Middle frontal gyrus (tissue), 1 donor: ENCODE measurements at regions not wholly inside any gene's neighbourhood (a gene's known extent, or its start where the extent isn't known, plus 50 kb on each side); places are given as distances from the start of the nearest gene placed in this dataset.

Experiments used
- DNase-seq: peaks from one replicate; pipeline ENCODE4 v3.0.0-alpha.2; 2015; ENCODE audit warnings: low spot score; ENCODE audit errors: extremely low spot score

GRCh38 chr4:186931519-186931918, 207.9 kb upstream of the FAT1 start:
- no peak for DNase-seq

GRCh38 chr4:186932196-186932595, 208.5 kb upstream of the FAT1 start:
- DNase-seq = no peak

GRCh38 chr4:186932631-186933187, 209.1 kb upstream of the FAT1 start:
- no peak for DNase-seq

- no peak for DNase-seq
Measured at GRCh38 chr4:186934244-186934643, 210.6 kb upstream of the FAT1 start.

- DNase-seq = no peak
Measured at GRCh38 chr4:186934841-186935443, 211.3 kb upstream of the FAT1 start.

- DNase-seq = no peak
Measured at GRCh38 chr4:186935901-186936300, 212.2 kb upstream of the FAT1 start.

GRCh38 chr4:186936496-186937375, 213.1 kb upstream of the FAT1 start:
- no peak for DNase-seq

- DNase-seq = no peak
Measured at GRCh38 chr4:186939226-186939625, 215.6 kb upstream of the FAT1 start.

GRCh38 chr4:186939766-186940165, 216.1 kb upstream of the FAT1 start:
- DNase-seq = no peak

- DNase-seq = no peak
Measured at GRCh38 chr4:186940476-186940875, 216.8 kb upstream of the FAT1 start.

GRCh38 chr4:186942758-186943377, 219.2 kb upstream of the FAT1 start:
- DNase-seq = no peak

GRCh38 chr4:186943411-186943810, 219.8 kb upstream of the FAT1 start:
- DNase-seq = no peak

GRCh38 chr4:186946136-186946535, 222.5 kb upstream of the FAT1 start:
- DNase-seq = no peak

- DNase-seq = no peak
Measured at GRCh38 chr4:186946682-186947294, 223.1 kb upstream of the FAT1 start.

- no peak for DNase-seq
Measured at GRCh38 chr4:186948361-186949242, 224.9 kb upstream of the FAT1 start.

GRCh38 chr4:186949847-186950246, 226.2 kb upstream of the FAT1 start:
- no peak for DNase-seq

GRCh38 chr4:186952709-186953108, 229.1 kb upstream of the FAT1 start:
- no peak for DNase-seq

GRCh38 chr4:186953599-186954260, 230.1 kb upstream of the FAT1 start:
- no peak for DNase-seq

- no peak for DNase-seq
Measured at GRCh38 chr4:186954509-186954908, 230.9 kb upstream of the FAT1 start.

GRCh38 chr4:186954956-186955355, 231.3 kb upstream of the FAT1 start:
- no peak for DNase-seq
